C4-2B (cell line): ENCODE measurements at regions not wholly inside any gene's neighbourhood (a gene's known extent, or its start where the extent isn't known, plus 50 kb on each side); places are given as distances from the start of the nearest gene placed in this dataset.

ENCODE experiments used
- CTCF ChIP-seq: fragments of 450-650 bp; conservative IDR thresholded peaks from 2 replicates; pipeline ENCODE4 v1.5.1; 2017; ENCODE audit warnings: mild to moderate bottlenecking
- ZFX ChIP-seq: fragments of 450-650 bp; IDR thresholded peaks from 2 replicates; pipeline ENCODE4 v1.6.1; 2017

GRCh38 chr3:193902607-193903511, 233.1 kb upstream of the HES1 start:
- TF ChIP-seq CTCF (no peak), ZFX (no peak)
